ENCODE measurements at regions not wholly inside any gene's neighbourhood (a gene's known extent, or its start where the extent isn't known, plus 50 kb on each side); places are given as distances from the start of the nearest gene placed in this dataset.
A peak's percentile ranks its signal among the peaks of the same experiment; 100 is the strongest.

- peak; percentile 85 for DNase-seq (ENCODE audit: low read depth)
- TF ChIP-seq, protein P1, sequence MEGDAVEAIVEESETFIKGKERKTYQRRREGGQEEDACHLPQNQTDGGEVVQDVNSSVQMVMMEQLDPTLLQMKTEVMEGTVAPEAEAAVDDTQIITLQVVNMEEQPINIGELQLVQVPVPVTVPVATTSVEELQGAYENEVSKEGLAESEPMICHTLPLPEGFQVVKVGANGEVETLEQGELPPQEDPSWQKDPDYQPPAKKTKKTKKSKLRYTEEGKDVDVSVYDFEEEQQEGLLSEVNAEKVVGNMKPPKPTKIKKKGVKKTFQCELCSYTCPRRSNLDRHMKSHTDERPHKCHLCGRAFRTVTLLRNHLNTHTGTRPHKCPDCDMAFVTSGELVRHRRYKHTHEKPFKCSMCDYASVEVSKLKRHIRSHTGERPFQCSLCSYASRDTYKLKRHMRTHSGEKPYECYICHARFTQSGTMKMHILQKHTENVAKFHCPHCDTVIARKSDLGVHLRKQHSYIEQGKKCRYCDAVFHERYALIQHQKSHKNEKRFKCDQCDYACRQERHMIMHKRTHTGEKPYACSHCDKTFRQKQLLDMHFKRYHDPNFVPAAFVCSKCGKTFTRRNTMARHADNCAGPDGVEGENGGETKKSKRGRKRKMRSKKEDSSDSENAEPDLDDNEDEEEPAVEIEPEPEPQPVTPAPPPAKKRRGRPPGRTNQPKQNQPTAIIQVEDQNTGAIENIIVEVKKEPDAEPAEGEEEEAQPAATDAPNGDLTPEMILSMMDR (IDR thresholded peaks at IDR 0.05; ENCODE audit: insufficient read depth, low read depth, low read length, missing control alignments) = no peak
- H3K4me3 ChIP-seq (ENCODE audit: low read length) = no peak overlapping the region
These were observed 78.0 kb downstream of the SEC16B start for GRCh38 chr1:177891809-177892208.

DNA sequence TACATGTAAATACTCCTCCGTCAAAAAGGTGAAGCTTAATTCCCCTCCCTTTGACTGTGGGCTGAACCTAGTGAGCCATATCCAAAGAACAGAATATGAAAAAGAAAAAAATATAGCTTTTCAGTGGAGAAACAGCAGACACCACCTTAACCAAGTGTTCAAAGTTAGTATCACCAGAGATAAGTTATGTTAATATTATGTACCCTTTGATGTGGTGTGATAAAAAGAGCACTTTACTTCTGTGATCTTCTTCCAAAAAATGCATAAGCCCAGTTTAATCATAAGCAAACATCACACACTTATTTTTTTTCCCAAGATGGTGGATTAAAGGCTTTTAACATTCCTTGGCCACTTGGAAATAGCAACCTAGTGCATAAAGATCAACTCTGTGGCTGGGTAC lies 79.4 kb downstream of the SEC16B start:
- H3K4me3 ChIP-seq (ENCODE audit: low read length) = no peak overlapping the region
- TF ChIP-seq, protein P1 (IDR thresholded peaks at IDR 0.05; ENCODE audit: insufficient read depth, low read depth, low read length, missing control alignments) = no peak
- DNase-seq (ENCODE audit: low read depth) = no peak

DNA sequence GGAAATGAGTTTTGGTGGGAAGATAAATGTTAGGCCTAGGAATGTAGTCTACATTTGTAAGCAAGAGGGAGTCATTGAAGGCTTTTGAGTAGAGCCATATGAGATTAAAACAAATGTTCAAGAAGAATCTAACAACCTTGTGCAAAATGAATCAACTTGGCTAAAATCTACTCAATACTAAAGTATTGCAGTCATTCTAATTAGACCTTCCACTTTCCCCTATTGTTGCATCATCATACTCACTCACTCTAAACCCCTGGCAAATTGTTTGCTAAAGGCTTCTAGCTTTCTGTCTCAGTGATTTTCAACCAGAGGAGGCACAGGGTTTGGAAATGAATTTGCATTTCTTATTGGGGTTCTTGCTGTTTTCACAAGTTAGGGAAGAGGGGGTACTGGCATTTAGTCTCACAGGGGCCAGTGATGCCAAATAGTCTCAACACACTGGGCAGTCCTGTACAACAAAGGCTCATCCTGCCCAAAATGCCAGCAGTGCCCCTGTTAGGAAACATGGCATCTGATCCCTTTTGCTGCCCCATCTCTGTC lies 85.3 kb downstream of the SEC16B start:
- H3K4me3 ChIP-seq (ENCODE audit: low read length) = no peak overlapping the region
- no peak for DNase-seq (ENCODE audit: low read depth)
- TF ChIP-seq, protein P1 (IDR thresholded peaks at IDR 0.05; ENCODE audit: insufficient read depth, low read depth, low read length, missing control alignments) = no peak

DNA sequence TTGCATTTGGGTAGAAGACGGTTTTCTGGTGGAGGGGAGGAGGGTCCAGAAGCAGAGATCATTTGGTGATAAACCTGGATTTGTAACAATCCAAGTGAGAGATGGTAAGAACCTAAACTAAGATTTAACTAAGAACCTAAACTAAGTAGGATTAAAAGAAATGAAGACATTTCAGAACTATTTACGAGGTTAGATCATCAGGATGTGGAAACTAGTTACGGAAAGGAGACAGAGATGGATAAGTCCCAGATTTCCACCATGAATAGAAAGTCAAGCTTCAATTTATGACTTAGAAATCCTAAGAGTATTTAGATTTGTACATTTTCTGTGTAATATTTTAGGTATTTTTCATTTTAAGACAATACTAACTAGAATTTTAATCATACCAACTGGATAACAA lies 86.3 kb downstream of the SEC16B start:
- no peak overlapping the region for H3K4me3 ChIP-seq (ENCODE audit: low read length)
- DNase-seq (ENCODE audit: low read depth) = no peak
- TF ChIP-seq, protein P1 (IDR thresholded peaks at IDR 0.05; ENCODE audit: insufficient read depth, low read depth, low read length, missing control alignments) = no peak

- no peak overlapping the region for H3K4me3 ChIP-seq (ENCODE audit: low read length)
- DNase-seq (ENCODE audit: low read depth) = no peak
- TF ChIP-seq, protein P1 (IDR thresholded peaks at IDR 0.05; ENCODE audit: insufficient read depth, low read depth, low read length, missing control alignments) = no peak
These were observed 89.4 kb downstream of the SEC16B start for GRCh38 chr1:177880339-177880891.

GRCh38 chr1:177877086-177877485 lies 92.8 kb downstream of the SEC16B start:
- TF ChIP-seq, protein P1 (IDR thresholded peaks at IDR 0.05; ENCODE audit: insufficient read depth, low read depth, low read length, missing control alignments) = no peak
- no peak overlapping the region for H3K4me3 ChIP-seq (ENCODE audit: low read length)
- no peak for DNase-seq (ENCODE audit: low read depth)

GRCh38 chr1:177873238-177873637 lies 96.6 kb downstream of the SEC16B start:
- peak; percentile 92 for DNase-seq (ENCODE audit: low read depth)
- TF ChIP-seq, protein P1 (IDR thresholded peaks at IDR 0.05; ENCODE audit: insufficient read depth, low read depth, low read length, missing control alignments) = no peak
- H3K4me3 ChIP-seq (ENCODE audit: low read length) = no peak overlapping the region

Measured in epithelial cell of esophagus (primary cell).